Activated CD4-positive, alpha-beta memory T cell treated with anti-CD3 and anti-CD28 coated beads for 36 hours (primary cell): ENCODE measurements at regions not wholly inside any gene's neighbourhood (a gene's known extent, or its start where the extent isn't known, plus 50 kb on each side); places are given as distances from the start of the nearest gene placed in this dataset.
"Not testable (repeated sequence)": the region's sequence is repeated elsewhere in the genome, so short reads cannot be mapped to it uniquely, and the experiment has no call there.

Experiments used
- CTCF ChIA-PET: fragments of 350-600 bp; sonication (Branson Sonifier 250); formaldehyde crosslinking; loops from one replicate; lab custom pipeline; 2021; ENCODE audit warnings: antibody characterized with exemption, inconsistent platforms; lab: Charles Lee
- POLR2A ChIA-PET: fragments of 350-600 bp; sonication (Branson Sonifier 250); formaldehyde crosslinking; loops from one replicate; lab custom pipeline; 2021; ENCODE audit warnings: antibody characterized with exemption; lab: Charles Lee
- DNase-seq: peaks from one replicate; pipeline ENCODE4 v3.0.0-alpha.2; 2020
- H3K27ac Mint-ChIP-seq: one replicate; pipeline ENCODE4 v1.8.0; 2021; ENCODE audit warnings: mixed read lengths
- H3K27me3 Mint-ChIP-seq: one replicate; pipeline ENCODE4 v1.8.0; 2021; ENCODE audit warnings: mixed read lengths
- H3K36me3 Mint-ChIP-seq: one replicate; pipeline ENCODE4 v1.8.0; 2021; ENCODE audit warnings: mixed read lengths
- H3K4me1 Mint-ChIP-seq: one replicate; pipeline ENCODE4 v1.8.0; 2021; ENCODE audit warnings: low read depth, mixed read lengths
- H3K4me3 Mint-ChIP-seq: one replicate; pipeline ENCODE4 v1.8.0; 2021; ENCODE audit warnings: mild to moderate bottlenecking, mixed read lengths
- H3K9me3 Mint-ChIP-seq: one replicate; pipeline ENCODE4 v1.8.0; 2021; ENCODE audit warnings: mixed read lengths
- intact Hi-C: fragments of 100-400 bp; cut with micrococcal nuclease; formaldehyde crosslinking; loops from one replicate; pipeline ENCODE4 v1.15.1; 2023

DNA sequence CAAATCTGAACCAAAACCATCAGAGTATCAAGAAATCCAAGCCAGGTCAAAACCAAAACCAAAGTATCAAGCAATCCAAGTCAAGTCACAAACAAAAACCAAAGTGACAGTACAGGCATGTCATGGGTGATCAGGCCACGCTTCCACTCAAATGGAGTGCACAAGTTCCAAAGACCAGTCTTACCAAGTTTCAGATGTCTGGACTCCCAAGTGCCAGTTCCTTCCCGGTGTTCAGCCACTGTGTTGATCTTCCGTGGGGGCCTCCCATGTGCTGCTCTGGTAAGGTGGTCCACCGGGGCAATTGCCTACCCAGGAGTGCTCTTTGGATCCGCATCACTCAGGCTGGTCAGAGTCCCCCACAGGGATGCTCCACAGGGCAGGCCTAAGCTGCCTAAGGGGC is 61.5 kb upstream of the PRMT8 start:
- H3K9me3 Mint-ChIP-seq, DNase-seq, H3K4me3 Mint-ChIP-seq, CTCF ChIA-PET, H3K36me3 Mint-ChIP-seq, intact Hi-C loops, POLR2A ChIA-PET, H3K27ac Mint-ChIP-seq, H3K27me3 Mint-ChIP-seq: not testable (repeated sequence)
- peaks cover 12% of the 10 kb centered on the region for H3K4me1 Mint-ChIP-seq

GRCh38 chr12:3431686-3432085 is 59.3 kb upstream of the PRMT8 start:
- Mint-ChIP-seq H3K4me3 (no peak overlapping the region), H3K27ac (no peak overlapping the region), H3K4me1 (peaks cover 12% of the 10 kb centered on the region), H3K27me3 (no peaks in the 10 kb centered on the region), H3K9me3 (no peaks in the 10 kb centered on the region), H3K36me3 (peaks cover 4% of the 10 kb centered on the region)
- ChIA-PET CTCF (no interaction called here), POLR2A (no interaction called here)
- intact Hi-C loops, result no loop called here
- no peak for DNase-seq

- ChIA-PET POLR2A (no interaction called here), CTCF (no interaction called here)
- no peak for DNase-seq
- H3K27me3 Mint-ChIP-seq, result no peaks in the 10 kb centered on the region
- intact Hi-C loops, result no loop called here
- H3K4me3 Mint-ChIP-seq, result no peak overlapping the region
- peaks cover 12% of the 10 kb centered on the region for H3K4me1 Mint-ChIP-seq
- no peak overlapping the region for H3K27ac Mint-ChIP-seq
- no peaks in the 10 kb centered on the region for H3K9me3 Mint-ChIP-seq
- peaks cover 4% of the 10 kb centered on the region for H3K36me3 Mint-ChIP-seq
Measured at GRCh38 chr12:3432176-3432742, 58.7 kb upstream of the PRMT8 start.

- Mint-ChIP-seq H3K27me3 (no peaks in the 10 kb centered on the region), H3K9me3 (no peaks in the 10 kb centered on the region), H3K4me1 (peaks cover 12% of the 10 kb centered on the region), H3K27ac (no peak overlapping the region), H3K36me3 (peaks cover 4% of the 10 kb centered on the region), H3K4me3 (no peak overlapping the region)
- no peak for DNase-seq
- POLR2A ChIA-PET, result no interaction called here
- CTCF ChIA-PET, result no interaction called here
- intact Hi-C loops, result no loop called here
Measured at GRCh38 chr12:3432868-3433267, 58.1 kb upstream of the PRMT8 start.

DNA sequence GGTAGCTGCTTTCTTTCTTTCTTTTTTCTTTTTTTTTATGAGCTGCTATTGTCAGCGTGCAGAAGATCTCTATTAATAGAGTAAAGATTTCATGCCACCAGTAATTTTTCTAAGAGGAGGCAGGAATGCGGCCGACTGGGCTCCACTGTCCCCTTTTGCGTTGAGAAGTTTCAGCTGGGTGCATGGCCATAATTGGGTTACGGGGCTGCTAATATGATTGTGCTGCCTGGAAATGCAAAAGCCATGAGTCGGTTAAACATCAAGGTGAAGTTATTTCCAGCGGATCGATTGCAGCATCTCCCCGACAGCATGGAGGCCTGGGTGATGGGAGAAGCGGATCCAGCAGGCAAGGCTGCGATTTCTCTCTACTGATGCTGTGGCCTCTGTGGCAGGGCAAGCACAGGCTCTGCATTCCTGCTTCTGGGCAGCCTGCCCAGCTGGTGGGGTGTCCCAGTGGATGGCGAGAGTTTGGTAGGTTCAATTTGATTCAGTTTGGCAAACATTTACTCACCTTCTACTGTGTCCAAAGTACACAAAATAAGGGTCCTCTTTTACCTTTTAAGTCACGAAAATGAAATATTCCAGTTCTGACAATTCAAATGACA is 54.4 kb upstream of the PRMT8 start:
- ChIA-PET POLR2A (no interaction called here), CTCF (interaction anchor here (1.5 kb wide), 1 partner anchor 161 kb away, joined by 3 read pairs; no protein-coding TSS in a partner anchor)
- Mint-ChIP-seq H3K9me3 (no peaks in the 10 kb centered on the region), H3K36me3 (peaks cover 2% of the 10 kb centered on the region), H3K27ac (no peak overlapping the region), H3K27me3 (no peaks in the 10 kb centered on the region), H3K4me3 (no peak overlapping the region), H3K4me1 (peaks cover 12% of the 10 kb centered on the region)
- intact Hi-C loops, result no loop called here
- no peak for DNase-seq

DNA sequence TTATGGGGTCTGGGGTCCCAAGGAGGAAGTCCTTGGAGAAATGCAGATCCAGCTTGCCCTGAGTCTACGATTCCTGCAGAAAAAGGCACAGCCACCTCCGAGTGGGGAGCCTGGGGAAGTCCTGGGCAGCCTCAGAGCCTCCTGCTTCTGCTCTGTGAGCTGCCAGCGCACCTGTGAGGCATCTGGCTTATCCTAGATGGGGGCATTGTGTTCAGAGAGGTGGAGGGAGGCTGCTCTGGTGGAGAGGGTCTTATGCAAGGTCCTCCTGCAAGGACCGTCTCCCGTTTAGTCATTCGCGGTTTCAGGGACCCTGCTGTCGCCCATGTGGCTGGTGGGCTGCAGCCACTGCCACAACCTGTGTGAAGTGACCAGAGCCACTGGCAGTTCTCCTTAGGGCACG is 53.0 kb upstream of the PRMT8 start:
- intact Hi-C loops, result no loop called here
- Mint-ChIP-seq H3K36me3 (no peaks in the 10 kb centered on the region), H3K4me1 (no peaks in the 10 kb centered on the region), H3K9me3 (no peaks in the 10 kb centered on the region), H3K4me3 (no peak overlapping the region), H3K27me3 (no peaks in the 10 kb centered on the region), H3K27ac (no peak overlapping the region)
- ChIA-PET CTCF (interaction anchor here (1.3 kb wide), 1 partner anchor 138 kb away, joined by 6 read pairs; no protein-coding TSS in a partner anchor), POLR2A (no interaction called here)
- no peak for DNase-seq

- no peak for DNase-seq
- Mint-ChIP-seq H3K4me3 (no peak overlapping the region), H3K4me1 (no peaks in the 10 kb centered on the region), H3K27ac (no peak overlapping the region), H3K9me3 (no peaks in the 10 kb centered on the region), H3K36me3 (no peaks in the 10 kb centered on the region), H3K27me3 (peaks cover 2% of the 10 kb centered on the region)
- intact Hi-C loops, result no loop called here
- POLR2A ChIA-PET, result no interaction called here
- CTCF ChIA-PET, result interaction anchor here (1.3 kb wide), 1 partner anchor 138 kb away, joined by 6 read pairs; no protein-coding TSS in a partner anchor
Measured at GRCh38 chr12:3438401-3438800, 52.6 kb upstream of the PRMT8 start.
